ENCODE measurements at regions not wholly inside any gene's neighbourhood (a gene's known extent, or its start where the extent isn't known, plus 50 kb on each side); places are given as distances from the start of the nearest gene placed in this dataset.

DNA sequence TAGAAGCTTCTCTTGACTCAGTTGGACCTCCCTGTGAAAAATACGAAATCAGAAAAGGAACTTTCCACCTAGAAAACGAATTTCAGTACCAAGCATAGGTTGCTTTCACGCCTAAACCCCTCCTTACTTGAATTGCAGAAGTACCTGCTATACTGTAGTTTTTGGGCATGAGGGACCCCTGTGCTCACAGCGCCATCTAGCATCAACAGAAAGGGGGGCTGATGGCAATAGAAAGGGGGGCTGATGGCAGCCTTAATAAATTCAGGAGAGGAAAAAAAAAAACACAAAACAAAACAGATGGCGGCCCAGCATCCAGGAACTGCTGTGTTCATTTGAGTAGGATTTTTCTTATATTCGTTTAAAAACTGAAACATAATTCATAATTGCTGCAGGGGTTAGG is 96.7 kb downstream of the NPAP1 start:
- Histone ChIP-seq H3K4me3 (ENCODE audit: insufficient read depth, low read length, poor library complexity, severe bottlenecking) (no peak overlapping the region), H3K4me2 (ENCODE audit: low read depth, low read length, poor library complexity, severe bottlenecking) (no peak overlapping the region), H2AFZ (ENCODE audit: low read depth, low read length, severe bottlenecking) (no peak overlapping the region)

DNA sequence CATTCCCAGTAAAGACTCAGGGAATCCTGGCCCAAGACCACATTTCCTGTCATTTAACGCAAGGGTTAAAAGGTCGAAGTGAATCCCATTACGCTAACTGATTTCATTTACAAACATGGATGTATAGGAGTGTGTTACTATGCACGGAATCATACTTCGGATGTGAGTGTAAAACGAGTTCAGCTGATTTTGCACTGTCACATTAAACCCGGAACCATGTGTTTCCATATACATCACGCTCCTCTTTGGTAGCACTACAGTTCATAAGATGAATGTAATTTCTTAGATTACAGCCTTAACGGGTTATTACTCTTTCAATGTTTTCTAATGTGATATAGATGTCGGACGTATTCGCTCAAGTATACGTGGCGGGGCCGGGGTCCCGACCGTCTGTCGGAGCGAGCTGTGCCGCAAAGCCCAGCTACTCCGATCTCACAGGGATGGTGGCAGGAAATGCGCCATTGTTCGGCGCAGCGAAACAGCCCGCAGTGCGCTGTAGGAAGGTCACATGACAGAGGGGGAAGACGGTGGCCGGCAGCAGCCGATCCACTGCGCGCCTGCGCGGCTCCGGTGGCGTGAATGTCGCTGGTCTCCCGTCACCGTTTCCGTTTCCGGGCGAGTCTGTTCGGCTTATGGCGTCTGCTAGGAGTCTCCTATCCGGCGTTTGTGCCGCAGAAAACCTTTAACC is 97.3 kb downstream of the NPAP1 start:
- Histone ChIP-seq H3K36me3 (ENCODE audit: low read length) (no peaks in the 10 kb centered on the region), H3K4me2 (ENCODE audit: low read depth, low read length, poor library complexity, severe bottlenecking) (no peak overlapping the region), H3F3A (ENCODE audit: insufficient read depth) (no peaks in the 10 kb centered on the region), H3K27ac (ENCODE audit: low read depth, low read length) (no peak overlapping the region), H4K20me1 (ENCODE audit: low read depth, low read length) (no peaks in the 10 kb centered on the region), H3K27me3 (ENCODE audit: low read length) (no peaks in the 10 kb centered on the region), H3K9ac (ENCODE audit: low read length) (no peak overlapping the region), H3K4me3 (ENCODE audit: insufficient read depth, low read length, poor library complexity, severe bottlenecking) (no peak overlapping the region), H2AFZ (ENCODE audit: low read depth, low read length, severe bottlenecking) (no peak overlapping the region), H3K9me2 (replicated peaks; ENCODE audit: insufficient read depth, low read length) (no peaks in the 10 kb centered on the region), H3K9me3 (ENCODE audit: insufficient read depth, low read length) (no peaks in the 10 kb centered on the region), H3K79me2 (ENCODE audit: insufficient read depth, low read length) (no peaks in the 10 kb centered on the region)
- TF ChIP-seq, protein P1, sequence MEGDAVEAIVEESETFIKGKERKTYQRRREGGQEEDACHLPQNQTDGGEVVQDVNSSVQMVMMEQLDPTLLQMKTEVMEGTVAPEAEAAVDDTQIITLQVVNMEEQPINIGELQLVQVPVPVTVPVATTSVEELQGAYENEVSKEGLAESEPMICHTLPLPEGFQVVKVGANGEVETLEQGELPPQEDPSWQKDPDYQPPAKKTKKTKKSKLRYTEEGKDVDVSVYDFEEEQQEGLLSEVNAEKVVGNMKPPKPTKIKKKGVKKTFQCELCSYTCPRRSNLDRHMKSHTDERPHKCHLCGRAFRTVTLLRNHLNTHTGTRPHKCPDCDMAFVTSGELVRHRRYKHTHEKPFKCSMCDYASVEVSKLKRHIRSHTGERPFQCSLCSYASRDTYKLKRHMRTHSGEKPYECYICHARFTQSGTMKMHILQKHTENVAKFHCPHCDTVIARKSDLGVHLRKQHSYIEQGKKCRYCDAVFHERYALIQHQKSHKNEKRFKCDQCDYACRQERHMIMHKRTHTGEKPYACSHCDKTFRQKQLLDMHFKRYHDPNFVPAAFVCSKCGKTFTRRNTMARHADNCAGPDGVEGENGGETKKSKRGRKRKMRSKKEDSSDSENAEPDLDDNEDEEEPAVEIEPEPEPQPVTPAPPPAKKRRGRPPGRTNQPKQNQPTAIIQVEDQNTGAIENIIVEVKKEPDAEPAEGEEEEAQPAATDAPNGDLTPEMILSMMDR (IDR thresholded peaks at IDR 0.05; ENCODE audit: insufficient read depth, low read length, poor library complexity, severe bottlenecking) = no peak
- no peak for TF ChIP-seq EZH2phosphoT487 (conservative IDR thresholded peaks at IDR 0.05; ENCODE audit: low read length)

More for the DNA sequence above, 96.7 kb downstream of the NPAP1 start:
- no peaks in the 10 kb centered on the region for H3K9me3 ChIP-seq (ENCODE audit: insufficient read depth, low read length)
- no peaks in the 10 kb centered on the region for H3K9me2 ChIP-seq (replicated peaks; ENCODE audit: insufficient read depth, low read length)
- H3K9ac ChIP-seq (ENCODE audit: low read length) = no peak overlapping the region
- no peaks in the 10 kb centered on the region for H3K36me3 ChIP-seq (ENCODE audit: low read length)
- H3F3A ChIP-seq (ENCODE audit: insufficient read depth) = no peaks in the 10 kb centered on the region
- H3K79me2 ChIP-seq (ENCODE audit: insufficient read depth, low read length) = no peaks in the 10 kb centered on the region
- no peaks in the 10 kb centered on the region for H4K20me1 ChIP-seq (ENCODE audit: low read depth, low read length)
- H3K27me3 ChIP-seq (ENCODE audit: low read length) = no peaks in the 10 kb centered on the region
- no peak overlapping the region for H3K27ac ChIP-seq (ENCODE audit: low read depth, low read length)
- TF ChIP-seq EZH2phosphoT487 (conservative IDR thresholded peaks at IDR 0.05; ENCODE audit: low read length) = no peak
- TF ChIP-seq, protein P1 (IDR thresholded peaks at IDR 0.05; ENCODE audit: insufficient read depth, low read length, poor library complexity, severe bottlenecking) = peak; percentile 15

DNA sequence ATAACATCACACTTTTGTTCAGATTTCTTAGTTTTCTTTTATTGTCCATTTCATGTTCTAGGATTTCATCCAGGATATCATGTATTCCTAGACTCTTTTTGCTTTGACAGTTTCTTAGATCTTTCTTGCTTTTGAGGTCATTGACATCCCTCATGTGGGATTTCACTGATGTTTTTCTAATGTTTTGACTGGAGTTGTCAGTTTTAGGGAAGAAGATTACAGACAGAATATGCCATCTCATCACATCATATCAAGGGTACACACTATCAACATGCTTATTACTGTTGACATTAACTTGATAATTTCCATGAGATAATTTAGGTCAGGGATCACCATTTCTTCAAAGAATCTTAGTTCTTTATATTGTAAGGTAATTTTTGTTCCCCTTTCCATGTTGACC is 101.7 kb downstream of the NPAP1 start:
- TF ChIP-seq EZH2phosphoT487 (conservative IDR thresholded peaks at IDR 0.05; ENCODE audit: low read length) = no peak
- TF ChIP-seq, protein P1 (IDR thresholded peaks at IDR 0.05; ENCODE audit: insufficient read depth, low read length, poor library complexity, severe bottlenecking) = no peak
- H3K36me3 ChIP-seq (ENCODE audit: low read length) = no peaks in the 10 kb centered on the region
- no peaks in the 10 kb centered on the region for H3F3A ChIP-seq (ENCODE audit: insufficient read depth)
- H3K27ac ChIP-seq (ENCODE audit: low read depth, low read length) = no peak overlapping the region
- no peaks in the 10 kb centered on the region for H3K9me2 ChIP-seq (replicated peaks; ENCODE audit: insufficient read depth, low read length)
- H3K9ac ChIP-seq (ENCODE audit: low read length) = no peak overlapping the region
- no peaks in the 10 kb centered on the region for H3K27me3 ChIP-seq (ENCODE audit: low read length)
- H3K79me2 ChIP-seq (ENCODE audit: insufficient read depth, low read length) = no peaks in the 10 kb centered on the region
- H3K9me3 ChIP-seq (ENCODE audit: insufficient read depth, low read length) = no peaks in the 10 kb centered on the region
- H3K4me3 ChIP-seq (ENCODE audit: insufficient read depth, low read length, poor library complexity, severe bottlenecking) = no peak overlapping the region
- no peaks in the 10 kb centered on the region for H4K20me1 ChIP-seq (ENCODE audit: low read depth, low read length)
- no peak overlapping the region for H2AFZ ChIP-seq (ENCODE audit: low read depth, low read length, severe bottlenecking)
- no peak overlapping the region for H3K4me2 ChIP-seq (ENCODE audit: low read depth, low read length, poor library complexity, severe bottlenecking)

All from SU-DHL-6 (cell line).